H1 (cell line): ENCODE measurements at regions not wholly inside any gene's neighbourhood (a gene's known extent, or its start where the extent isn't known, plus 50 kb on each side); places are given as distances from the start of the nearest gene placed in this dataset.

Experiments
- CHD1 ChIP-seq: IDR thresholded peaks from 2 replicates; pipeline ENCODE4 v1.6.1; 2012; ENCODE audit warnings: low read depth, low read length, improper control_type of control experiment
- EP300 ChIP-seq, 2 experiments: IDR thresholded peaks; 1 replicate in 1 of 2; 2 replicates in 1 of 2; pipeline ENCODE4 v1.6.1; 2011 to 2012; ENCODE audit warnings: low read depth in 2 of 2, low read length in 2 of 2, mild to moderate bottlenecking in 2 of 2, borderline replicate concordance in 1 of 2, inconsistent platforms in 1 of 2, moderate library complexity in 1 of 2
- HDAC6 ChIP-seq: IDR thresholded peaks from one replicate; pipeline ENCODE4 v1.7.1; 2012; ENCODE audit warnings: low read depth, mild to moderate bottlenecking, inconsistent platforms, low read length, moderate library complexity
- KDM5A ChIP-seq: fragments of 200-600 bp; IDR thresholded peaks from 2 replicates; pipeline ENCODE4 v1.7.1; 2012; ENCODE audit warnings: mild to moderate bottlenecking, low read length, inconsistent platforms, mixed read lengths
- POLR2A ChIP-seq, 2 experiments: IDR thresholded peaks; 1 replicate in 1 of 2; 2 replicates in 1 of 2; pipeline ENCODE4 v1.6.1; 2011; ENCODE audit warnings: low read depth in 2 of 2, low read length in 2 of 2, mild to moderate bottlenecking in 2 of 2; ENCODE audit errors: control extremely low read depth in 1 of 2
- RNF2 ChIP-seq: fragments of 200-900, 300-1000 bp; sonication (generic); IDR thresholded peaks from 2 replicates; pipeline ENCODE4 v1.7.1; 2016; ENCODE audit warnings: borderline replicate concordance, low read depth, mild to moderate bottlenecking, antibody characterized with exemption, low read length; ENCODE audit not compliant: poor library complexity, severe bottlenecking; ENCODE audit errors: missing control alignments
- SIX5 ChIP-seq: IDR thresholded peaks from 2 replicates; pipeline ENCODE4 v1.6.1; 2011; ENCODE audit warnings: mild to moderate bottlenecking, low read depth, low read length
- SP2 ChIP-seq: IDR thresholded peaks from 2 replicates; pipeline ENCODE4 v1.6.1; 2012; ENCODE audit warnings: mild to moderate bottlenecking, low read length, inconsistent platforms
- TAF1 ChIP-seq: IDR thresholded peaks from 2 replicates; pipeline ENCODE4 v1.6.1; 2011; ENCODE audit warnings: mild to moderate bottlenecking, low read depth, low read length
- TEAD4 ChIP-seq: IDR thresholded peaks from 2 replicates; pipeline ENCODE4 v1.6.1; 2012; ENCODE audit warnings: low read depth, low read length, inconsistent platforms, mixed read lengths
- USF2 ChIP-seq: IDR thresholded peaks from 2 replicates; pipeline ENCODE4 v1.6.1; 2011; ENCODE audit warnings: low read length, improper control_type of control experiment
- TF ChIP-seq, protein P1 (sequence below): IDR thresholded peaks from 2 replicates; pipeline ENCODE4 v1.6.1; 2012; ENCODE audit warnings: inconsistent platforms
- TF ChIP-seq, protein P2 (sequence below), 3 experiments: IDR thresholded peaks; 1 replicate in 2 of 3; 2 replicates in 1 of 3; pipeline versions ENCODE4 v1.5.1 to v1.6.1; 2011; ENCODE audit warnings: low read length in 3 of 3, mild to moderate bottlenecking in 3 of 3, inconsistent platforms in 2 of 3, low read depth in 1 of 3, moderate library complexity in 1 of 3; ENCODE audit not compliant: insufficient read depth in 1 of 3; ENCODE audit errors: control extremely low read depth in 1 of 3

- TF ChIP-seq TAF1, result no peak
- TF ChIP-seq, protein P1, sequence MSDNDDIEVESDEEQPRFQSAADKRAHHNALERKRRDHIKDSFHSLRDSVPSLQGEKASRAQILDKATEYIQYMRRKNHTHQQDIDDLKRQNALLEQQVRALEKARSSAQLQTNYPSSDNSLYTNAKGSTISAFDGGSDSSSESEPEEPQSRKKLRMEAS, result no peak
- no peak for TF ChIP-seq SIX5
- no peak for TF ChIP-seq EP300 (IDR thresholded peaks at IDR 0.05; ENCODE audit: borderline replicate concordance in 1 of 2, low read depth in 2 of 2, low read length in 2 of 2)
- no peak for TF ChIP-seq RNF2
- TF ChIP-seq CHD1, result no peak
- TF ChIP-seq SP2, result no peak
- TF ChIP-seq, protein P2, sequence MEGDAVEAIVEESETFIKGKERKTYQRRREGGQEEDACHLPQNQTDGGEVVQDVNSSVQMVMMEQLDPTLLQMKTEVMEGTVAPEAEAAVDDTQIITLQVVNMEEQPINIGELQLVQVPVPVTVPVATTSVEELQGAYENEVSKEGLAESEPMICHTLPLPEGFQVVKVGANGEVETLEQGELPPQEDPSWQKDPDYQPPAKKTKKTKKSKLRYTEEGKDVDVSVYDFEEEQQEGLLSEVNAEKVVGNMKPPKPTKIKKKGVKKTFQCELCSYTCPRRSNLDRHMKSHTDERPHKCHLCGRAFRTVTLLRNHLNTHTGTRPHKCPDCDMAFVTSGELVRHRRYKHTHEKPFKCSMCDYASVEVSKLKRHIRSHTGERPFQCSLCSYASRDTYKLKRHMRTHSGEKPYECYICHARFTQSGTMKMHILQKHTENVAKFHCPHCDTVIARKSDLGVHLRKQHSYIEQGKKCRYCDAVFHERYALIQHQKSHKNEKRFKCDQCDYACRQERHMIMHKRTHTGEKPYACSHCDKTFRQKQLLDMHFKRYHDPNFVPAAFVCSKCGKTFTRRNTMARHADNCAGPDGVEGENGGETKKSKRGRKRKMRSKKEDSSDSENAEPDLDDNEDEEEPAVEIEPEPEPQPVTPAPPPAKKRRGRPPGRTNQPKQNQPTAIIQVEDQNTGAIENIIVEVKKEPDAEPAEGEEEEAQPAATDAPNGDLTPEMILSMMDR (IDR thresholded peaks at IDR 0.05; ENCODE audit: control extremely low read depth in 1 of 3, insufficient read depth in 1 of 3, low read depth in 1 of 3, low read length in 3 of 3), result no peak
- no peak for TF ChIP-seq HDAC6
- TF ChIP-seq USF2, result no peak
- no peak for TF ChIP-seq TEAD4
- no peak for TF ChIP-seq KDM5A
- no peak for TF ChIP-seq POLR2A (IDR thresholded peaks at IDR 0.05; ENCODE audit: control extremely low read depth in 1 of 2, low read depth in 2 of 2, low read length in 2 of 2)
Measured at GRCh38 chr10:31261511-31262311, 57.3 kb upstream of the ZEB1 start.
